ENCODE measurements at regions not wholly inside any gene's neighbourhood (a gene's known extent, or its start where the extent isn't known, plus 50 kb on each side); places are given as distances from the start of the nearest gene placed in this dataset.

- Mint-ChIP-seq H3K36me3 (peaks cover 0 to 5% (median 0%) of the 10 kb centered on the region in 3 donors), H3K4me1 (no peaks in the 10 kb centered on the region), H3K27me3 (ENCODE audit: low read depth in 3 of 3) (peaks cover 0 to 9% (median 8%) of the 10 kb centered on the region in 3 donors), H3K9me3 (no peaks in the 10 kb centered on the region), H3K4me3 (no peak overlapping the region), H3K27ac (no peak overlapping the region)
- DNase-seq: no peak
Measured at GRCh38 chr16:87245511-87245910, 71.7 kb downstream of the C16orf95 start.

- Mint-ChIP-seq H3K9me3 (no peaks in the 10 kb centered on the region), H3K4me3 (no peak overlapping the region), H3K36me3 (no peaks in the 10 kb centered on the region), H3K27me3 (ENCODE audit: low read depth in 3 of 3) (peaks cover 0 to 6% (median 3%) of the 10 kb centered on the region in 3 donors), H3K4me1 (no peaks in the 10 kb centered on the region), H3K27ac (no peak overlapping the region)
- no peak for DNase-seq
Measured at GRCh38 chr16:87246269-87247065, 70.7 kb downstream of the C16orf95 start.

GRCh38 chr16:87248714-87249113 lies 68.5 kb downstream of the C16orf95 start:
- DNase-seq: no peak
- H3K9me3 Mint-ChIP-seq: no peaks in the 10 kb centered on the region
- H3K27me3 Mint-ChIP-seq (ENCODE audit: low read depth in 3 of 3): peaks cover 0 to 5% (median 3%) of the 10 kb centered on the region in 3 donors
- H3K27ac Mint-ChIP-seq: no peak overlapping the region
- no peaks in the 10 kb centered on the region for H3K4me1 Mint-ChIP-seq
- H3K36me3 Mint-ChIP-seq: no peaks in the 10 kb centered on the region
- no peak overlapping the region for H3K4me3 Mint-ChIP-seq

- Mint-ChIP-seq H3K4me1 (no peaks in the 10 kb centered on the region), H3K27ac (no peak overlapping the region), H3K9me3 (no peaks in the 10 kb centered on the region), H3K27me3 (ENCODE audit: low read depth in 3 of 3) (peaks cover 0 to 5% (median 3%) of the 10 kb centered on the region in 3 donors), H3K4me3 (no peak overlapping the region), H3K36me3 (no peaks in the 10 kb centered on the region)
- no peak for DNase-seq
Measured at GRCh38 chr16:87249425-87249824, 67.8 kb downstream of the C16orf95 start.

GRCh38 chr16:87250431-87250960 lies 66.7 kb downstream of the C16orf95 start:
- H3K27me3 Mint-ChIP-seq (ENCODE audit: low read depth in 3 of 3): peaks cover 0 to 6% (median 3%) of the 10 kb centered on the region in 3 donors
- no peaks in the 10 kb centered on the region for H3K4me1 Mint-ChIP-seq
- H3K27ac Mint-ChIP-seq: no peak overlapping the region
- no peak overlapping the region for H3K4me3 Mint-ChIP-seq
- no peaks in the 10 kb centered on the region for H3K9me3 Mint-ChIP-seq
- H3K36me3 Mint-ChIP-seq: no peaks in the 10 kb centered on the region
- no peak for DNase-seq

- no peaks in the 10 kb centered on the region for H3K4me1 Mint-ChIP-seq
- no peak overlapping the region for H3K27ac Mint-ChIP-seq
- no peaks in the 10 kb centered on the region for H3K36me3 Mint-ChIP-seq
- no peaks in the 10 kb centered on the region for H3K9me3 Mint-ChIP-seq
- no peak for DNase-seq
- peaks cover 0 to 6% (median 0%) of the 10 kb centered on the region in 3 donors for H3K27me3 Mint-ChIP-seq (ENCODE audit: low read depth in 3 of 3)
- no peak overlapping the region for H3K4me3 Mint-ChIP-seq
Measured at GRCh38 chr16:87252269-87252970, 64.8 kb downstream of the C16orf95 start.

Data from immature natural killer cell (primary cell).